Fibroblast of lung (primary cell): ENCODE measurements at regions not wholly inside any gene's neighbourhood (a gene's known extent, or its start where the extent isn't known, plus 50 kb on each side); places are given as distances from the start of the nearest gene placed in this dataset.

Experiments used
- CTCF ChIP-seq, 2 donors: IDR thresholded peaks in 1 of 2; conservative IDR thresholded peaks in 1 of 2; 1 replicate in 1 of 2; 2 replicates in 1 of 2; pipeline ENCODE4 v1.5.1; 2011 to 2012; ENCODE audit warnings: low read length in 2 of 2, control low read depth in 1 of 2, inconsistent platforms in 1 of 2, low read depth in 1 of 2, mild to moderate bottlenecking in 1 of 2
- EZH2 ChIP-seq: IDR thresholded peaks from 2 replicates; pipeline ENCODE4 v1.5.1; 2012; ENCODE audit warnings: low read length, control low read depth, mild to moderate bottlenecking; ENCODE audit errors: missing control alignments

- TF ChIP-seq CTCF (conservative IDR thresholded peaks at IDR 0.05 in 1 of 2, IDR thresholded peaks at IDR 0.05 in 1 of 2; ENCODE audit: low read depth in 1 of 2, low read length in 2 of 2) = no peak
- no peak for TF ChIP-seq EZH2
Observed at GRCh38 chr17:70420861-70421445, 251.6 kb downstream of the KCNJ2 start.
